Muscle of leg (tissue), 3 donors: ENCODE measurements at regions not wholly inside any gene's neighbourhood (a gene's known extent, or its start where the extent isn't known, plus 50 kb on each side); places are given as distances from the start of the nearest gene placed in this dataset.

Source experiments
- DNase-seq: peaks from one replicate; pipeline ENCODE4 v3.0.0; 2013
- H3K27ac ChIP-seq: one replicate; pipeline ENCODE4 v1.5.1; 2013; ENCODE audit warnings: mild to moderate bottlenecking, low read length, control low read depth
- H3K27me3 ChIP-seq: one replicate; pipeline ENCODE4 v1.6.1; 2013; ENCODE audit warnings: low read length; ENCODE audit not compliant: control insufficient read depth, insufficient read depth
- H3K36me3 ChIP-seq: one replicate; pipeline ENCODE4 v1.6.1; 2013; ENCODE audit warnings: low read length; ENCODE audit not compliant: control insufficient read depth, insufficient read depth
- H3K4me1 ChIP-seq: one replicate; pipeline ENCODE4 v1.6.1; 2013; ENCODE audit warnings: low read length; ENCODE audit not compliant: control insufficient read depth, insufficient read depth
- H3K4me3 ChIP-seq: one replicate; pipeline ENCODE4 v1.5.1; 2013; ENCODE audit warnings: low read length, control low read depth
- H3K9me3 ChIP-seq: replicated peaks from 2 replicates; pipeline ENCODE4 v1.6.1; 2013; ENCODE audit warnings: low read depth, low read length; ENCODE audit not compliant: control insufficient read depth
- WGBS: methylation state at CpG from one replicate; pipeline ENCODE4 v1.1.5; 2013; ENCODE audit warnings: missing lambda C conversion rate; ENCODE audit not compliant: insufficient coverage; 5-methylcytosine and 5-hydroxymethylcytosine counted together

DNA sequence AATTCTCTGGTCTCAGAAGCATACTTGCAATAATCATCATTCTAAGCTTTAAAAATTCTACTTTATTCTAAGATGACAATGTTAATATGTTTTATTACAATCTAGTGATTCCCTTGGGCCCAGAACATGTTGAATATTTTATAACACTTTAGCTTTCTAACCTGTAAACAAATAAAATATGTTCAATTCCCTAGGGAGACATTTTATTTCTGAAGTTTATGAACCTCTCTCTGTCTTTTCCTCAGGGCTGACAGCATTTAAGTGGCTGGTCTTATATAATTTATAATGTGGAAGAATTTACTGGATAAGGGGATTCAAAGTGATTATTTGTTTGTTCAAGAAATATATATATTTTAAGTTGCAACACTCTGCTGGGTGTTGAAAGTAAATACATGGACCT is 55.3 kb upstream of the NPFFR2 start:
- Histone ChIP-seq H3K4me3 (no peak overlapping the region), H3K4me1 (no peaks in the 10 kb centered on the region), H3K36me3 (no peaks in the 10 kb centered on the region), H3K27me3 (no peaks in the 10 kb centered on the region), H3K9me3 (no peaks in the 10 kb centered on the region), H3K27ac (no peak overlapping the region)
- DNase-seq: no peak

DNA sequence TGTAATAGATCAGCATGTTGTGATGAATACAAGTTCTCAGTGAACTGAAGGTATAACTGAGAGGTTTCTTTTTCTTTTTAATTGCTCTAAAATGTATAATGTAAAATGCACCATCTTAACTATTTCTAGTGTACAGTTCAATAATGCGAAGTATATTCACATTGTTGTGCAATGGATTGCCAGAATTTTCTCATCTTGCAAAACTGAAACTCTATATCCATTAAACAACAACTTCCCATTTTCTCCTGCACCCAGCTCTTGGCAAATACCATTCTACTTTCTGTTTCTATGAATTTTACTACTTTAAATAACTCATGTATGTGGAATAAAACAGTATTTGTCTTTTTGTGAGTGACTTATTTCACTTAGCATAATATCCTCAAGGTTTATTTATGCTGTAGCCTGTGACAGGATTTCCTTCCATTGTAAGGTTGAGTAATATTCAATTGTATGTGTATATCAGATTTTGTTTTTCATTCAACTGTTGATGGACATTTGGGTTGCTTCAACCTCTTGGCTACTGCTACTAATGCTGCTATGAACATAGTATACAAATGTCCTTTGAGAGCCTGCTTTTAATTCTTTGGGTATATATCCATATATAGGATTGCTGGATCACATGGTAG is 53.5 kb upstream of the NPFFR2 start:
- WGBS: no CpG with 5 or more reads among the region's 1 CpG
- no peaks in the 10 kb centered on the region for H3K4me1 ChIP-seq
- no peaks in the 10 kb centered on the region for H3K36me3 ChIP-seq
- no peak overlapping the region for H3K4me3 ChIP-seq
- H3K27me3 ChIP-seq: no peaks in the 10 kb centered on the region
- H3K9me3 ChIP-seq: no peaks in the 10 kb centered on the region
- H3K27ac ChIP-seq: no peak overlapping the region
- DNase-seq: no peak

GRCh38 chr4:71980976-71981375 is 50.8 kb upstream of the NPFFR2 start:
- Histone ChIP-seq H3K36me3 (no peaks in the 10 kb centered on the region), H3K4me1 (no peaks in the 10 kb centered on the region), H3K4me3 (no peak overlapping the region), H3K27ac (no peak overlapping the region), H3K9me3 (no peaks in the 10 kb centered on the region), H3K27me3 (no peaks in the 10 kb centered on the region)
- no peak for DNase-seq
- no CpG with 5 or more reads among the region's 2 CpGs for WGBS
